GM18519 (cell line): ENCODE measurements at regions not wholly inside any gene's neighbourhood (a gene's known extent, or its start where the extent isn't known, plus 50 kb on each side); places are given as distances from the start of the nearest gene placed in this dataset.
A peak's percentile ranks its signal among the peaks of the same experiment; 100 is the strongest.

ENCODE experiments used
- ATAC-seq: cut with Tn5 transposase; IDR thresholded peaks from one replicate; pipeline ENCODE4 v1.9.1; 2021; ENCODE audit warnings: mild to moderate bottlenecking, moderate library complexity; ENCODE audit not compliant: unreplicated experiment, low FRiP score

DNA sequence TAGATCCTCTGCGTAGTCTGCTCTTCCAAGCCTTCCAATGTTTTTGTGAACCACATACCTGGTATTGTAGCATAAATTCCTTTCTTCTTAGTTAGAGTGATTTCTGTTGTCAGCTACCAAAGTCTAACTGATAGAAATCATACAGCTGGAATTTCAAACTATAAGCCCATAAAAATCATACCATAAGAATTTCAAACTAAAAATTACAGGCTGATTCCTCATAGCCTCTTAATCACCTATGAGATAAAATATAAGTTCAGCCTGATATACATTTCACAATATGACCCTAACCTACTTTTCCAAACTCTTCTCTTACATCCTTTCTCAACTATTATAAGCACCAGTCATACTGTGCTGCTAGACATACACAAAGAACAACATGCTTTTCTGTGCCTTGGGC lies 64.8 kb downstream of the PTHLH start:
- no peak for ATAC-seq

DNA sequence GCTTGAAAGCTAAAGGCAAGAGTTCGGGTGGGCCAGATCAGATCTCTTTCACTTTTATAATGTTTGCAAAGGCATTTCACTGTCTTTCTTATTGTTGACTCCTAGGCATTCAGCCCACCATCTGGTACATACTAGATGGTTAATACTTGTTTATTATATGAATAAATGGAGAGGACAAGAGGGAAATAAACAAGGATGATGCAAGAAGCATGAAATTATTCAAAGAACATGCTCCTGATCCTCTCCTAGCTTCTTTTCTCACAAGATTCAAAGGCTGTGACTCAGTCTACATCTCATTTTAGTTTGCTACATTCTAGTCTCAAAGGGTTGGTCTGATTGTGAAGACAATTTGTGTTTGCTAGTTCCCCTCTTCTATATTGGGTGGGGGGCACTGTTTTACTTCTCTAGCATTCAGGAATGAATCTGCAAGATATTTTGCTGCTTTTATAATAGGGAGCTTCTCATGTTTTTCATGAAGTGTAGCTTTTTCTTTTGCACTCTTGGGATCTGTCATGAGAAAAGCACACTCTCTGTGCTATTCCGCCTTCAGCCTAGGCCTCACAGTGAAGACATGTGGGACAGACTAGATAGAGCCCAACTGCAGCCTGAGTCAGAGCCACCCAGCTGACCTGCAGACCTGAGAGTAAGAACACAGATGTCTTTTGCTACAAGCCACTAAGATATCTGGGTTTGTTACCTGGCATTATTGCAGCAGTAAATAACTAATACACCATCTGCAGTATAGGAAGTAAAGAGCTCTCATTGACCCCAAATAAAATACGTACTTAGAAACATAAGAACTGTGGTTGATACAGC lies 65.7 kb downstream of the PTHLH start:
- ATAC-seq: no peak

DNA sequence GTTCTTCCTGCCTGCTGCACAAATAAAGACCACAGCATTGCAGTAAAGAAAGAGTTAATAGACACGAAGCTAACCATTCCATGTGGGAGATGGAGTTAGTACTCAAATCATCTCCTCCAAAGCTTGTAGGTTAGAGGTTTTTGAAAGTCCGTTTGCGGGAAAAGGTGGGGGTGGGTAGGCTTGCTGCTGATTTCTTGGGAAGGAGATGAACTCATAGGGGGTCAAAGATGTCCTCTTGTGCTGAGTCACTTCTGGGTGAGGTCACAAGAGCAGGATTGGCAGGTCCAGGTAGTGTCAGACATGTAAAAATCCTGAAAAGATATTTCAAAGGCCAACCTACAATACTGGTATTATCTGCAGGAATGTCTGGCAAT lies 66.4 kb downstream of the PTHLH start:
- no peak for ATAC-seq

DNA sequence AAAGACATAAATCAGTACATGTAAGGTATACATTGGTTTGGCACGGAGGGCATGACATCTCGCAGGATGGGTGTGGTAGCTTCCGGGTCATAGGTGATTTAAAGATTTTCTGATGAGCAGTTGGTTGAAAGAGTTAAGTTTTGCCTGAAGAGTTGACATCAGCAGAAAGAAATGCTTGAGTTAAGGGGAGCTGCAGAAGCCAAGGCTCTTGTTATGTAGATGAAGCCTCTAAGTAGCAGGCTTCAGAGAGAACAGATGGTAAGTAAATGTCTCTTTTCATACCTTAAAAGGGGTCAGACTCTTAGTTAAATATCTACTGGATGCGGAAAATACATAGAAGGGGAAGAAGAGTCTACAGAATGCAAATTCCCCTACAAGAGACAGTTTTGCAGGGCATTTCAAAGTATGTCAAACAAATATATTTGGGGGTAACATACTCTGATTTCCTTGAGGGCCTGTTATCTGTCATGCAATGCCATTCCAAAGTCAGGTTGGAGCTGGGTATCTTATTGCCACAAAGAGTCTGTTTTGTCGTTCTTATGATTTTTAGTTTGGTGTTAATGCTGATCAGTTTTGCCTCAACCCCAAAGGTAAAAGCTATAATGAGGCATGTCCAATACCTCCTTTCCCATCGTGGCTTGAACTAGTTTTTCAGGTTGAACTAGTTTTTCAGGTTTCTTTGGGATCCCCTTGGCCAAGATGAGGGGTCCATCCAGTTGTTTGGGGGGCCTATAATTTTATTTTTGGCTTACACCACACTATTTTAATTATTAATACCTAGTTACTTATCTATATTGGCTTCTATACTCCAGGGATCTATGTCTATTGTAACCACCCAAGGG lies 67.0 kb downstream of the PTHLH start:
- no peak for ATAC-seq

DNA sequence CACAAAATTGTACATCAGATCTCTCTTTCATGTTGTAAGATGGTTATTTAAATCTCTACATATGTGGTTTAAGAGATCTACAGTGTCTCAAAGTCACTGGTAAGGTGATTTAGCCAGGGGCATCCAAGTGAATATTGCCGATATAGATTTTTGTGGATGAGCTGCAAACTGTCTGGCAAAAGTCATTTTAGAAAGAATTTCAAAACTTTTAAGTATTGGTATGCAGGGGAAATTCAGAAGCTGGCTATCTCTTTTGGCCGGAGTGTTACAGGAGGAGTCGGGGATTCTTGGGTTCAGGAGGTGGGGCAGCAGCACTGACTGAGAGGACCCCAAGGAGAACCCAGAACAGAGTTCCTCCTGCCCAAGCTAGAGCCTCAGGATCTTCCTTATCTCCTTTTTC lies 69.9 kb downstream of the PTHLH start:
- ATAC-seq: no peak

DNA sequence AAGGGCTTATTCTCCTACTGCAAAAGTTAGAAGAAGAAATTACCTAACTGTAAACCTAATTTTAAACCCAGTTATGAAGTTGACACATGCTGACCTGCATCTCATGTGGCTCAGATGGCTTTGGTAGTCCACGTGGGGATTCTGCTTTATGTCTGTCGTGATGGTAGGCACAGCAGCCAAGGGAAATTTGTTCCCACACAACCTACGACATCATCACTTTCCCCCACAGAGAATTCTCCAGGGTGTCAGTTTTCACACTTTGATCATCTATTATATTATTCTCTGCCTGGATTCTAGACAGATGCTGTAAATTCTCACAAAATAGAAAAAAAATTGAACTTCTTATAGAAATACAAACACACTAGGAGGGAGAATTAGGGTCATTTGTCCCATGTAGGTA lies 70.6 kb downstream of the PTHLH start:
- ATAC-seq: no peak

DNA sequence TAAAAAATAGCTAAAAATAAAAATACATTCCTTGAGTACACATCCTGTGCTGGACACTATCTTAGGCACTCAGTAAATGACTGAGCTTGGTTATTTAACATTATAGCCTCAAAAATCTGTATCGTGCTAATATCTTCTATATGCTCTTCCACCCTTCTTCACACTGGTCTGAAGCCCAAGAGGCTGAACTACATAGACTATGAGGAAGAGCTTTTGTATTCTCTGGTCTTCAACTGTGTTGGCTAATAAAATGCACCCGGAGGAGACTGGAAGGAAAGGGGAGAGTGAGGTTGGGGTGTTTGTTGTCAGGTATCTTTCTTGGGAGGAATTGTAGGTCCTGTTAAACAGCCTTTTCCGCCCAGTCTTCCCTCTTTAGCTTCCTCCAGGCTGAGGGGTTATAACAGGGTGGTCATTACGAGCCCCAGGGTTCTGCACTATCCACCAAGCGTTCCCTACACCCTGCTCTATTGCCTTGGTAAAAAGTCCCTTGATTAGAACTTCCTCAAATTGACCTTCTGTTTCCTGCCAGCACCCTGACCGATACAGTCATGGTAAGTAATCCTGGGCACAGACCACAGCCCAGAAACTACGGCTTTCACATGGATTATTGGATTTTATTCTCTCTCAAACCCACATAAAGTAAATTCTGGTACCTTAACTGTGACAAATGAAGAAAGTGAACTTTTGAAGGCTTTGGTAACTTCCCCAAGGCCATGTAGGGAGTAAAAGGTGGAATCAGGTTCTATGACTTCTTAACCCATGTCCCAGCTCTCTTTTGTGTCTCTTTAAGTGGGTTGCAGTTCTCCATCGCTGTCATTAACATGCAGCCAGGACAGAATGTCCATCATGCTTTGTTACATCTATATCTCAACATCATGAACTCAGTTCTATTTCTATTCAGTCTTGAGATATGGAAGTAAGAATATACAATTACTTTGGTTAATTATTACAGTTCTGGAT lies 71.3 kb downstream of the PTHLH start:
- ATAC-seq: peak; percentile 37

DNA sequence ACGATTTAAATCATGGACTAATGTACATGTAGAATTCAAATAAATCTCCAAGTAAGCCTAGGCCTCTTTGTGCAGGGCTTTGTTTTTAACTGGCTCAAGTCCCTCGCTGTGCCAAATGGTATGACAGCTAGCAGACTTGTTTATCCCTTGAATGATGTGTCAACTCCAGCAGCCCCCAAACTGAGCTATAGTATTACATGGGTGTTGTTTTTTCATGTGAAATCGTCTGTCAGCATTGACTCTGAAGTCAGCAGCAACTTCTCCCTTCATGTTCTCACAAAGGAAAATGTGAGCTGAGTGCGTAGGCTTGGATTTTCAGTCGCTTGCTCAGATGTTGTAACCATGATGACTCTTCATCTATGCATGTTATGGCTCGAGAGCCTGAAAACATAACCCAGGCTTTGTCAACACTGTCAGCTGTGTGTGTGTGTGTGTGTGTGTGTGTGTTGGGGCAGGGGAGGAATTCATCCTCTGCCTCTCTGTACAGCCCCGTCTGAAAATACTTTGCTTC lies 73.3 kb downstream of the PTHLH start:
- ATAC-seq: no peak

DNA sequence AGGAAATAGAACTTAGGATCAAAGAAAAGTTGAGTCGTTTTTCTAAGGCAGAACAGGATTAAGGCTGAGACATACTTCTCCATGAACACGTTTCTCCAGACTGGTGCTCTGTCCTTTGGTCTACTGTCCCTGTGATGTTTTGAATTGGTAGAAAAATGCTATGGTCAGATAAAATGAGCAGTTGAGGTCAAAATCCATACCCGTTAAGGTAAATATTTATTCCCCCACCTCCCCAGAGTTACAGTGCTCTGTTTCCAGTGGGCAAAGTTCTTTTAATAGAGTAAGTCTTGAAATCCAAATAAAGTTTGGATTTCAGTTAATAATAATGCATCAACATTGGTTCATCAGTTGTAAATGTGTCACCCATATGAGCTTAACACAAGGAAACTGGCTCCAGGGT lies 74.5 kb downstream of the PTHLH start:
- no peak for ATAC-seq

DNA sequence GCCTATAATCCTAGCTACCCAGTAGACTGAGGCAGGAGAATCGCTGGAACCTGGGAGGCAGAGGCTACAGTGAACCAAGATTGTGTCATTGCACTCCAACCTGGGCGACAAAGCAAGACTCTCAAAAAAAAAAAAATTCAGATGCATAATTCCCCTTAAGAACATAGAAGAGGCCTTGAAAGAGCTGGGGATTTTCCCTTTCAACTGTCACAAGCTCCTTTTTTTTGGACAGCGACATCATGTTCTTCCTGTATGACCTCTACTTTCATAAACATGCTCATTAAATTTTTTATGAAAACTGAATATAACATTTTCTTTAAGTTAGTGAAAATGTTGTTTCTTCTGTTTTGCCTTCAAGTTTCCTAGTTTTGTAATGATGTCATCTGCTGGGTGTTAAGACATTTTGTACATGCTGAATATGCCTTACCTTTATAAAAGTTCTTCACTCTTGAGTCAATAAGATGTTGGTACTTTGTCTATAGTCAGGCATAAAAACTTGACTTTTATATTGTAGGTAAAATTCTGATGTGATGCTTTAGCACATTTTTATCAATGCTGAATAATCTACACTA lies 76.0 kb downstream of the PTHLH start:
- peak; percentile 50 for ATAC-seq

DNA sequence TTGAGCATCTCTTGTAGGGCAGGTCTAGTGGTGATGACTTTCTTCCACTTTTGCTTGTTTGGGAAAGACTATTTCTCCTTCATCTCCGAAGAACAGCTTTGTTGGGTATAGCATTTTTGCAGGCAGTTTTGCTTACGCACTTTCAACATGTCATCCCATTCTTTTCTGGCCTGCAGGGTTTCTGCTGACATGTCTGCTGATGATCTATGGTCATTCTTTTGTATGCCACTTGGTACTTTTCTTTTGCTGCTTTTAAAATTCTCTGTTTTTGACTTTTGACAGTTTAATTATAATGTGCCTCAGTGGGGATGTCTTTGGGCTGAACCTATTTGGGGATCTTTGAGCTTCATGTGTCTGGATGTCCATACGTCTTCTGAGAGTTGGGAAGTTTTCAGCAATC lies 78.2 kb downstream of the PTHLH start:
- ATAC-seq: no peak

DNA sequence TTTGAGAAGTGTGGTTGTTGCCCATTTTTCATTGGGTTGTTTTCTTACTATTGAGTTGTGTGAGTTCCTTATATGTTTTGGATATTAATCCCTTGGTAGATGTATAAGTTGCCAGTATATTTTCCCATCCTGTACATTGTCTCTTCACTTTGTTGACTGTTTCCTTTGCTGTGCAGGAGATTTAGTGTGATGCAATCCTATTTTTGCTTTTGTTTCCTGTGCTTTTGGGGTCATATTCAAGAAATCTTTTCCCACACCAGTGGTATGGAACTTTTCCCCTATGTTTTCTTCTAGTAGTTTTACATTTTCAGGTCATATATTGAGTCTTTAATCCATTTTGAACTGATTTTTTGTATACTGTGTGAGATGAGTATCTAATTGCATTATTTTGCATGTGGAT lies 92.8 kb downstream of the PTHLH start:
- no peak for ATAC-seq

DNA sequence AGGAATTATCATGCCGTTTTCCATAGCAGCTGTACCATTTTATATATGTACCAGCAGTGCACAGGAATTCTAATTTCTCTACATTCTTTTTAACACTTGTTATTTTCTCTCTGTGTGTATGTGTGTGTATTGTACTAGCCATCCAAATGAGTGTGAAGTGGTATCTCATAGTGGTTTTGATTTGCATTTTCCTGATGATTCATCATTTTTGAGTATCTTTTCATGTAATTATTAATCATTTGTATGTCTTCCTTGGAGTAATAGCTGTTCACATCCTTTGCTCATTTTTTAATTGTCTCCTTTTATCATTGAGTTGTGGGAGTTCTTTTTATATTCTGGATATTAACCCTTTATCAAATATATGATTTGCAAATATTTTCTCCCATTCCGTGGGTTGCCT lies 95.6 kb upstream of the MANSC4 start:
- no peak for ATAC-seq

DNA sequence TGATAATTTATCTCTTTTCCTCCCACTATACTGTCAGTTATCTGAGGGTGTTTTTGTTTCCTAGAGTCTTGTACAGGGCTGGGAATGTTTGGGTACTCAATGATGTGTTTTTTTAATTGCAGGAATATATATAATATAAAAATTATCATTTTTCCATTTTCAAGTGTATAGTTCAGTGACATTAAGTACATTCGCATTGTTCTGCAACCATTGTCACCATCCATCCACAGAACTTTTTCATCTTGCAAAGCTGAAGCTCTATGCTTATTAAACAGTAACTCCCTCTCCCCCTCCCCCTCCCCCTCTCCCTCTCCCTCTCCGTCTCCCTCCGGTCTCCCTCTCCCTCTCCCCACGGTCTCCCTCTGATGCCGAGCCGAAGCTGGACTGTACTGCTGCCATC lies 93.0 kb upstream of the MANSC4 start:
- no peak for ATAC-seq

DNA sequence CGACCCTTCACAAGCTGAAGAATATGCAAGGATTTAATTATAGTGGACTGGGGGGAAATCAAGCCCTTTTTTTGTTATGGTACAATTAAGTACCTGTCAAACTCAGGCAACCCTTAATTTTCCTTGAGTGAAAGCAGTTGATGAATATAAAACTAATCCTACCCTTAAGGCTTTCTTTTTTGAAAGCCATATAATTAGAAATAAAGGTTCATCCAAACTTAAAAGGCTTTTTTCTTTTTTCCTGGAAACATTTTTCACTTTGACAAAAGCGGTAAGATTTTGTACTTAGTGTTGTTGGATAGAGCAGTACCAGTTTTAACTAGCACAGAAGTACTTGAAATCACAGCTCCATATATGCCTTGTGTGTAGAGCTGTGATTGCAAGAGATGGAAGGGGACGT lies 91.9 kb upstream of the MANSC4 start:
- ATAC-seq: no peak

DNA sequence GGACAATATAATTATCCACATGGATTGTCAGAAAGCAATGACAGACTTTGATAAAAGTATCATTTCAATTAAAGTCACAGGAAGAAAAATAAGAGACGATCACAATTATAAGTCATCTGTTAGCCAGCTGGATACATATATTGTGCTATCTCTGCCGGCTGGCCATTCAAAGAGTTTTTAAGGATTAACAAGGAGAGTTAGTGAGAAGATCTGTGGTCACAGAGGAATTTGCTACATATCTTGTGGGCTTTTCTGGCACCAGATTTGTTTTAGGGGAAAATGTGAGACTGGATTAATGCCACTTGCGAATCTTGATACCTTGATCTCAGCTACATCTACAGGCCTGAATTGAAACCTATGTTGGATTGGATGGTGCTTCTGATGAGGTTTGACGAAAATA lies 90.9 kb upstream of the MANSC4 start:
- no peak for ATAC-seq

DNA sequence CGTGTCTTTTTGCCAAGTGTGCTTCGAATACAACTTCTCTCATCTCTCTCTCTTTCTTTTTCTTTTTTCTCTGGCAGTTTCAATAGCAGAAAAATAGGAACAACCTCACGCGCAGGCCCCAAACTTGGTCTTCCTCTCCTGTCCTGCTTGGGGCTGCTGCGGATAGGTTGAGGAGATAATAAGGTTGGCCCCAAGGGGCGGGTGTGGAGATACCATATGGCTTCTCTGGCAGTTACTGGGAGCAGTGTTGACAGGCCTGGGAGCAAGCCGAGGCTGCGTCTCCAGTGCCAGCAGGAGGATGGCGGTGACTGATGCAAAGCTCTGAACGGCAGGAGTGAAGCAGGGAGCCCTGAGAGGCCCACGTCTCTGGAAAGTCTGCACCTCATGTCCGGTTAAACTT lies 89.5 kb upstream of the MANSC4 start:
- ATAC-seq: no peak

DNA sequence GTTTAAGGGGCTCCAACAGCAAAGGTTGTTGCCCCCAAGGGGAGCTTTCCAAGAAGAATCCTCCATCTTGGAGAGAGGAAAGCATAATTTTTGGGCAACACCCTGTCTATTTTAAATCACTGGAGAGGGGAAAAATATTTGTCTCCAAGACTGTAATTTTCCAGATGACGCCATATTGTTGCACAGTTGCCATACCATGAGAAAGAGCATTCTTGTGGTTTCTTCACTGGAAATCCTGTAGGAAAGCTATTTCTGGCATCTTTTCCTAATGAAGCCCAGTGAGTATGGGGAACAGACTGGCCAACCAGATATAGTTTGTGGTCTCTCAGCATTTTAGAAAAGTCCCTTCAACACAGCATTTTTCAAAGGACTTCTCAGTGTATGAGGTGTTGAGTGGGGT lies 88.1 kb upstream of the MANSC4 start:
- ATAC-seq: no peak

DNA sequence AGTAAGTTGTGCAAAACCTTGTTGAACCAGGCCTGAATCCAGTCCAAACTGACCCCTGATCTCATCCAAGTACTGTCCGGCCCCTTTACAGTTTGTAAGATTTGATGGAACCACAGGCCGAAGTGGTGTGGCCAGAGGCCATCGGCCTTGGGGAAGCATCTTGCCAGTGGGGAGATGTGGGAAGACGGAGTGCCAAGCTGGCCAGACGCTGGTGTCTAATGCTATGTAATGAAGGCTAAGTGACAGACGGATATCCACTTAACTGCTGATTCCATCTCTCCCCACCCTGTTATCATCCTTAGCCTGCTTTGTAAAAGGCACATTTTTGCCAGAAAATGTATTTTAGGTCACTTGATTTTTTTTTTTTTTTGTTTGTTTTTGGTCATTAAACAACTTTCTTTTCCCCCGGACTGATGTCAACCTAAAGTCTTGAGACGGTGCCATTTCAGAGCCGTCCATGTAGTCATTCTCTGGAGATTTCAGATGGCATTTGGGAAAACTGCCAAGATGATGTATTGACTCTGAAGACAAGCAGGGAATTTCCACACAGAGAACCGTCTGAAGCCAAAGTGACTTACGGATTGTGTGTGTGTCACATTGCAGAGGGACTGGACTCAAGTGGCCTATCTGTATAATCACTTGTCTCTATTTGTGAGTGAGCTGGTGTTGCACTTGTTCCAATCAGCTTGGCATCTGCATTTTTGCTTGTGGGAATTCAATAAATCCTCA lies 86.5 kb upstream of the MANSC4 start:
- ATAC-seq: no peak

DNA sequence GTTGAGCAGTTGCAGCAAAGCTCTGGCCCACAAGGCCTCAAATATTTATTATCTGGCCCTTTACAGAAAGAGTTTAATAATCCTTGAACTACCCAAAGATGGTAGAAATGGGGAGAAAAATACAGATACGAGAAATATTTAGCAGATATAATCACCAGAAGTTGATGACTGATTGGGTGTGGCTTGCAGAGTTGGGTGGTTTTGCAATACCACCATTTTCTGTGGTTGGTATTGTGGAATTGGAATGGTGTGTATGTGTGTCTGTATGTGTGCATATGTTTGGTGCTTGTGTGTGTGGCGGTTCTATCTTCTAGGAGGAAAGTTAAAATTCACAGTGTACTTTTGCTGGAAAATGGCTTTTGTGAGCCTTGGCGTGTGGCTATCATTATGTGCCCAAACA lies 85.4 kb upstream of the MANSC4 start:
- no peak for ATAC-seq
